ENCODE measurements at regions not wholly inside any gene's neighbourhood (a gene's known extent, or its start where the extent isn't known, plus 50 kb on each side); places are given as distances from the start of the nearest gene placed in this dataset.

DNA sequence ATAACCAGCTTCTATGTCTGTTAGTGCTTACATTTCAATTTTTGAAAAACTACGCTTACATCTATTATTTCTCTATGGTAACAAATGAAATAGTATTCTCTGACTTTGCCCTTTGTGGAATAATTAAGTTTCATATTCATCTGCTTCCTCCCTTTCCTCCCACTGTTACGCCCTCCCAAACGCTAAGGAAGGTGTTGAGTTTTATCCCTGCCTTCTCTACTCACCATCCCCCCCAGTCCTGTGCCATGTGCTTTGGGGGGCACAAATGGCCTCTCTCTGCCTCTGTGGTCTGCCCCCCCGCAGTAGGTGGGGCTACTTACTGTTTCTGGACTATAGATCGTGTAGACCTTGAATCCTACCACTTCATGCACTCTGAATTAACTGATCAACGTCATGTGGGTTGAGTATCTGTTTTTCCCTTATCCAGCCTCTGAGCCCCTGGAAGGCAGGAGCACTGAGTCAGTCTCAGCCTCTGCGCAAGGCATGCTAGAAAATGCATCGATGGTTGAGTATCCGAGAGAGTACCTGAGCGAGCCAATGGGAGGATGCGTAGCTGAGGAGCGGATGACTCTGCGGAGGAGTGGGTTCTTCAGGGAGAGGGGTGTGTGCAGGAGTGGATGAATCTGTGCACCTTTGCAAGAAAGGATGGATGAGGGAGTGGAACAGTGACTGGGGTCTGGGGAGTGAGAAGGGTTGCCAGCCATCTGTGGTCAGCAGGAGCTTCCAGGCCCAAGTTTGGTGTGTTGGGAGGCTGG is 114.5 kb upstream of the RTL1 start:
- TF ChIP-seq REST (IDR thresholded peaks at IDR 0.05; ENCODE audit: insufficient read depth in 1 of 2, low read depth in 2 of 2, low read length in 1 of 2) (no peak), CTCF (IDR thresholded peaks at IDR 0.05) (no peak), TCF7L2 (IDR thresholded peaks at IDR 0.05; ENCODE audit: low read depth, low read length) (no peak), SIN3A (IDR thresholded peaks at IDR 0.05; ENCODE audit: borderline replicate concordance, insufficient read depth, low read depth, low read length) (no peak)

All from Panc1 (cell line).